HEK293 (cell line): ENCODE measurements at regions not wholly inside any gene's neighbourhood (a gene's known extent, or its start where the extent isn't known, plus 50 kb on each side); places are given as distances from the start of the nearest gene placed in this dataset.

Experiments used
- CTCF ChIA-PET: fragments of 350-600 bp; formaldehyde crosslinking; extraction: SDS; loops from one replicate; lab custom pipeline; 2021; ENCODE audit warnings: antibody characterized with exemption; lab: Yijun Ruan, JAX
- POLR2A ChIA-PET: fragments of 300-600 bp; formaldehyde crosslinking; extraction: SDS; loops from one replicate; lab custom pipeline; 2020; ENCODE audit warnings: antibody characterized with exemption, inconsistent platforms; lab: Yijun Ruan, JAX
- H3K27ac ChIP-seq: fragments of 200-500 bp; sonication (Bioruptor generic); 2 replicates; pipeline ENCODE4 v1.5.1; 2014; ENCODE audit warnings: low read depth, low read length, control low read depth, inconsistent platforms; ENCODE audit errors: extremely low read depth
- H3K36me3 ChIP-seq, 2 experiments: fragments of 200-500 bp in 1 of 2; sonication (Bioruptor generic) in 1 of 2; 1 replicate in 1 of 2; 2 replicates in 1 of 2; pipeline ENCODE4 v1.5.1; 2014 to 2017; ENCODE audit warnings: inconsistent platforms in 2 of 2, low read length in 2 of 2; ENCODE audit not compliant: control insufficient read depth in 2 of 2, insufficient read depth in 1 of 2
- H3K4me1 ChIP-seq: fragments of 200-500 bp; sonication (Bioruptor generic); 2 replicates; pipeline ENCODE4 v1.5.1; 2014; ENCODE audit warnings: mild to moderate bottlenecking, low read length, inconsistent platforms; ENCODE audit not compliant: control insufficient read depth, insufficient read depth
- H3K4me3 ChIP-seq: 2 replicates; pipeline ENCODE4 v1.5.1; 2011; ENCODE audit warnings: low read depth, mild to moderate bottlenecking, control low read depth, low read length, moderate library complexity
- H3K9me3 ChIP-seq: fragments of 200-500 bp; sonication (Bioruptor generic); 2 replicates; pipeline ENCODE4 v1.5.1; 2014; ENCODE audit warnings: low read depth, low read length, inconsistent platforms; ENCODE audit not compliant: control insufficient read depth, insufficient read depth
- ELK4 ChIP-seq: IDR thresholded peaks from 2 replicates; pipeline ENCODE4 v1.6.1; 2011; ENCODE audit warnings: mild to moderate bottlenecking, low read depth, low read length, borderline replicate concordance
- KLF1 ChIP-seq: fragments of 450-650 bp; formaldehyde crosslinking; IDR thresholded peaks from 2 replicates; pipeline ENCODE4 v1.5.1; 2016; ENCODE audit warnings: missing biosample characterization, missing genetic modification characterization
- KLF17 ChIP-seq: fragments of 450-650 bp; formaldehyde crosslinking; IDR thresholded peaks from 2 replicates; pipeline ENCODE4 v1.5.1; 2016; ENCODE audit warnings: missing biosample characterization, missing genetic modification characterization
- SCRT2 ChIP-seq: fragments of 450-650 bp; formaldehyde crosslinking; IDR thresholded peaks from 2 replicates; pipeline ENCODE4 v1.5.1; 2016; ENCODE audit warnings: missing biosample characterization, missing genetic modification characterization
- ZBTB21 ChIP-seq: fragments of 450-650 bp; formaldehyde crosslinking; IDR thresholded peaks from 2 replicates; pipeline ENCODE4 v1.5.1; 2017; ENCODE audit warnings: missing biosample characterization, missing genetic modification characterization
- ZBTB26 ChIP-seq: fragments of 450-650 bp; formaldehyde crosslinking; optimal IDR thresholded peaks from 2 replicates; pipeline ENCODE3; 2016; ENCODE audit warnings: missing biosample characterization, mild to moderate bottlenecking, missing genetic modification characterization
- ZBTB44 ChIP-seq: fragments of 450-650 bp; IDR thresholded peaks from 2 replicates; pipeline ENCODE4 v1.5.1; 2018; ENCODE audit warnings: missing biosample characterization, mild to moderate bottlenecking, missing genetic modification characterization
- ZFP41 ChIP-seq: fragments of 450-650 bp; formaldehyde crosslinking; IDR thresholded peaks from 2 replicates; pipeline ENCODE4 v1.5.1; 2016; ENCODE audit warnings: missing biosample characterization, missing genetic modification characterization, borderline replicate concordance
- ZNF114 ChIP-seq: fragments of 450-650 bp; formaldehyde crosslinking; IDR thresholded peaks from 2 replicates; pipeline ENCODE4 v1.5.0; 2017; ENCODE audit warnings: missing biosample characterization, missing genetic modification characterization
- ZNF121 ChIP-seq: fragments of 450-650 bp; formaldehyde crosslinking; IDR thresholded peaks from 2 replicates; pipeline ENCODE4 v1.5.1; 2016; ENCODE audit warnings: missing biosample characterization, missing genetic modification characterization
- ZNF280D ChIP-seq: fragments of 450-650 bp; formaldehyde crosslinking; IDR thresholded peaks from 2 replicates; pipeline ENCODE4 v1.5.1; 2016; ENCODE audit warnings: missing biosample characterization, missing genetic modification characterization
- ZNF416 ChIP-seq: fragments of 450-650 bp; formaldehyde crosslinking; IDR thresholded peaks from 2 replicates; pipeline ENCODE4 v1.5.1; 2016; ENCODE audit warnings: missing biosample characterization, missing genetic modification characterization
- ZNF449 ChIP-seq: fragments of 450-650 bp; formaldehyde crosslinking; IDR thresholded peaks from 2 replicates; pipeline ENCODE4 v1.5.1; 2017; ENCODE audit warnings: missing biosample characterization, mild to moderate bottlenecking, missing genetic modification characterization, moderate library complexity
- ZNF521 ChIP-seq: fragments of 450-650 bp; formaldehyde crosslinking; IDR thresholded peaks from 2 replicates; pipeline ENCODE4 v1.5.1; 2017; ENCODE audit warnings: missing biosample characterization, mild to moderate bottlenecking, missing genetic modification characterization
- ZNF549 ChIP-seq: fragments of 450-650 bp; IDR thresholded peaks from 2 replicates; pipeline ENCODE4 v1.5.1; 2018; ENCODE audit warnings: missing biosample characterization, missing genetic modification characterization, mild to moderate bottlenecking, inconsistent platforms, moderate library complexity
- ZNF626 ChIP-seq: fragments of 450-650 bp; sonication (Bioruptor Pico); formaldehyde crosslinking; IDR thresholded peaks from 2 replicates; pipeline ENCODE4 v1.5.1; 2018; ENCODE audit warnings: missing biosample characterization, missing genetic modification characterization, inconsistent platforms
- ZNF654 ChIP-seq: fragments of 450-650 bp; formaldehyde crosslinking; IDR thresholded peaks from 2 replicates; pipeline ENCODE4 v1.5.1; 2016; ENCODE audit warnings: low read depth, missing biosample characterization, missing genetic modification characterization
- ZNF76 ChIP-seq: fragments of 450-650 bp; formaldehyde crosslinking; IDR thresholded peaks from 2 replicates; pipeline ENCODE4; 2016; ENCODE audit warnings: low read depth, missing biosample characterization, missing genetic modification characterization, borderline replicate concordance
- ZNF843 ChIP-seq: fragments of 450-650 bp; formaldehyde crosslinking; IDR thresholded peaks from 2 replicates; pipeline ENCODE4 v1.5.1; 2016; ENCODE audit warnings: missing biosample characterization, missing genetic modification characterization

GRCh38 chr21:21722731-21723130 lies 724.5 kb downstream of the NCAM2 start:
- TF ChIP-seq ZNF449 (tag by site-specific recombination) (no peak), ZNF549 (tag by site-specific recombination) (no peak)
- no peak overlapping the region for H3K4me3 ChIP-seq
- ChIA-PET POLR2A (no interaction called here), CTCF (no interaction called here)
- H3K4me1 ChIP-seq, result no peaks in the 10 kb centered on the region
- no peaks in the 10 kb centered on the region for H3K9me3 ChIP-seq
- no peaks in the 10 kb centered on the region for H3K36me3 ChIP-seq
- H3K27ac ChIP-seq, result no peak overlapping the region

GRCh38 chr21:21730512-21730911 lies 732.3 kb downstream of the NCAM2 start:
- Histone ChIP-seq H3K27ac (no peak overlapping the region), H3K9me3 (no peaks in the 10 kb centered on the region), H3K4me3 (no peak overlapping the region), H3K4me1 (no peaks in the 10 kb centered on the region), H3K36me3 (no peaks in the 10 kb centered on the region)
- POLR2A ChIA-PET, result no interaction called here
- TF ChIP-seq KLF1 (tag by site-specific recombination) (no peak), SCRT2 (tag by site-specific recombination) (no peak), ZNF416 (tag by site-specific recombination) (no peak), ZFP41 (no peak), ELK4 (no peak), ZNF521 (tag by site-specific recombination) (no peak), ZBTB26 (no peak), ZNF114 (no peak), ZBTB44 (no peak), ZNF843 (tag by site-specific recombination) (no peak), ZNF280D (tag by site-specific recombination) (no peak), ZNF121 (tag by site-specific recombination) (no peak), ZBTB21 (tag by site-specific recombination) (no peak), ZNF654 (no peak), ZNF76 (tag by site-specific recombination) (no peak), ZNF626 (tag by site-specific recombination) (no peak), KLF17 (no peak)
- TF ChIP-seq, all 188 proteins: peak for 0
- CTCF ChIA-PET, result no interaction called here
